ENCODE measurements at regions not wholly inside any gene's neighbourhood (a gene's known extent, or its start where the extent isn't known, plus 50 kb on each side); places are given as distances from the start of the nearest gene placed in this dataset.

DNA sequence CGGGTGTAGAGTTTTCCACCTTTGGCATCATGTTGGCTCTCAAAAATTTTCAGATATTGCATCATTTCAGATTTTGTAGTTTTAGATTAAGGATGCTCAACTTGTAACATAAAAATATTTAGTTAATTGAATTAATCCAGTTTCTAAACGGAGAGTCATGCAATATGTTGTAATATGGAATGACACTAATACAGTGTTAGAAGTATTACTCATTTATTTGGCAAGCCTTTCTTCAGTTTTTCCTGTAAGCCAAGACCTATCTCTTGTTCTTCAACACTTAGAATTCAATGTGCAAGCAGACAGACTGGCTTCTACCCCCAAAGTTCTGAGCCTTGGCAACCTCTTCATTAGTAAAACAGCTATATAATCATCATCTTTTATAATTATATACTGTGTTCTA, 985.0 kb upstream of the GOT2 start:
- TF ChIP-seq POLR2AphosphoS5 (IDR thresholded peaks at IDR 0.05) (no peak), CTCF (IDR thresholded peaks at IDR 0.05) (no peak), POLR2A (IDR thresholded peaks at IDR 0.05) (no peak), EP300 (IDR thresholded peaks at IDR 0.05) (no peak)
- Histone ChIP-seq H3K27ac (no peak overlapping the region), H3K27me3 (no peaks in the 10 kb centered on the region), H3K4me3 (no peak overlapping the region), H3K4me1 (no peaks in the 10 kb centered on the region), H3K9me3 (no peaks in the 10 kb centered on the region), H3K36me3 (no peaks in the 10 kb centered on the region)
- DNase-seq (no peak), ATAC-seq (ENCODE audit: low FRiP score in 2 of 2) (no peak)
- 75 to 78% methylated on average over 2 of the region's 2 CpGs for WGBS, 2 donors

- H3K36me3 ChIP-seq: no peaks in the 10 kb centered on the region
- TF ChIP-seq POLR2A (IDR thresholded peaks at IDR 0.05): no peak
- no peak for TF ChIP-seq EP300 (IDR thresholded peaks at IDR 0.05)
- TF ChIP-seq POLR2AphosphoS5 (IDR thresholded peaks at IDR 0.05): no peak
- TF ChIP-seq CTCF (IDR thresholded peaks at IDR 0.05): no peak
- H3K4me1 ChIP-seq: no peaks in the 10 kb centered on the region
- H3K9me3 ChIP-seq: no peaks in the 10 kb centered on the region
- no peak overlapping the region for H3K27ac ChIP-seq
- no peaks in the 10 kb centered on the region for H3K27me3 ChIP-seq
- H3K4me3 ChIP-seq: no peak overlapping the region
- WGBS, 2 donors: 84 to 85% methylated on average over 8 of the region's 8 CpGs
- DNase-seq (no peak), ATAC-seq (ENCODE audit: low FRiP score in 2 of 2) (no peak)
Observed at GRCh38 chr16:59707436-59708226, 973.5 kb upstream of the GOT2 start.

DNA sequence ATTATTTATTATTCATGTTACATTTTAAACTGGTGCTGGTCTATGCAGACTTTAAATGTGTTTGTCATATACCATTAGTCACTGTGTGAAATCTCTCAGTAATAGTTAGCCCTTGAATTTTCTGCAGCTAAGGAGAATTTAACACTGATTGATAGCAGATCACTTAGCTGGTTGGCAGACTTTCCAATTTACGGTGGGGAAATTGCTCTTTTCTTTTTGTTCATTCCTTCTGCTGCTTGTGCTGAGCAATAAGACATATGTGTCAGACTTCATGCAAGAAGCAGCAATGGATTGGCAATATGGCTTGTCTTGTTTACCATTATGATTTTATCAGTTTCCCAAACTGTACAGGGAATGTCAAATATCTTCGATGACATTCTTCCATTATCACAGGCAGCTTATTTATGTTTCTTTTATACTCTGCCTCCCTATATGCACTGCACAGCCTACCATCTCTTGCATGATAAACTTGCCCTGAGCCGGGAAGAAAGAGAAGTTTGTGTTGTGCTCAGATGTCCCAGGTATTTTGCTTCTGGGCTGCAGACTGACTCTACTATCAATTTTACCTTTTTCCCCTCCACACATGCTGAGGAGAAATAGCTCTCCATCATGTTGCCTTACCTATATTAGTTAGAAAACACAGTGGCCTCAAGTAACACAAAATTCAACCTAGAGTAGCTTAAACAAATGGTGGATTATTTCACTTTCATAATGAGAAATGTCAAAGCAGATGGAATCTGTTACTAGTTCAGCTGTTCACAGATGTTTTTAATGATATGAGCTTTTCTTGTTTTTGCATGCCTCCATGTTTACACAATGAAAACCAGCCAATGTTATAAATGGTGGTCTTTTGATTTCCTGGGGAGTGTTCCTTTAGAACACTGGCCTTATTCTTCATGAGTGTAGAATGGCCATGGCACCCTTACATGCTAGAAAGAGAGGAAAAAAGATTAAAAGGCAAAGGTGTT, 968.1 kb upstream of the GOT2 start:
- DNase-seq (no peak), ATAC-seq (ENCODE audit: low FRiP score in 2 of 2) (no peak)
- no peak for TF ChIP-seq CTCF (IDR thresholded peaks at IDR 0.05)
- no peak for TF ChIP-seq POLR2AphosphoS5 (IDR thresholded peaks at IDR 0.05)
- no peak for TF ChIP-seq EP300 (IDR thresholded peaks at IDR 0.05)
- no peak for TF ChIP-seq POLR2A (IDR thresholded peaks at IDR 0.05)
- 65 to 75% methylated on average over 3 of the region's 3 CpGs for WGBS, 2 donors
- no peaks in the 10 kb centered on the region for H3K27me3 ChIP-seq
- H3K4me1 ChIP-seq: no peaks in the 10 kb centered on the region
- no peak overlapping the region for H3K27ac ChIP-seq
- H3K4me3 ChIP-seq: no peak overlapping the region
- no peaks in the 10 kb centered on the region for H3K9me3 ChIP-seq
- no peaks in the 10 kb centered on the region for H3K36me3 ChIP-seq

GRCh38 chr16:59699786-59700185, 965.7 kb upstream of the GOT2 start:
- TF ChIP-seq POLR2A (IDR thresholded peaks at IDR 0.05): no peak
- no peak for TF ChIP-seq CTCF (IDR thresholded peaks at IDR 0.05)
- no peak for TF ChIP-seq POLR2AphosphoS5 (IDR thresholded peaks at IDR 0.05)
- TF ChIP-seq EP300 (IDR thresholded peaks at IDR 0.05): no peak
- no peak for ATAC-seq (ENCODE audit: low FRiP score in 2 of 2)
- Histone ChIP-seq H3K4me1 (no peaks in the 10 kb centered on the region), H3K27me3 (no peaks in the 10 kb centered on the region), H3K27ac (no peak overlapping the region), H3K4me3 (no peak overlapping the region), H3K9me3 (no peaks in the 10 kb centered on the region), H3K36me3 (no peaks in the 10 kb centered on the region)
- 76 to 79% methylated on average over 1 of the region's 1 CpG for WGBS, 2 donors
- no peak for DNase-seq

Measured in upper lobe of left lung (tissue), 6 donors.